GM23338 (cell line): ENCODE measurements at regions not wholly inside any gene's neighbourhood (a gene's known extent, or its start where the extent isn't known, plus 50 kb on each side); places are given as distances from the start of the nearest gene placed in this dataset.

Experiments
- CREB1 ChIP-seq: fragments of 250-450 bp; sonication (Bioruptor Pico); IDR thresholded peaks from 2 replicates; pipeline ENCODE4 v1.5.0; 2020; ENCODE audit warnings: low read depth, mild to moderate bottlenecking, moderate library complexity
- CTCF ChIP-seq, 2 experiments: fragments of 200-600 bp in 1 of 2; sonication (generic) in 1 of 2; conservative IDR thresholded peaks; 2 replicates each; pipeline versions ENCODE4 v1.5.1 to v1.6.1; 2016 to 2017; ENCODE audit warnings: antibody characterized with exemption in 2 of 2, low read depth in 2 of 2, mild to moderate bottlenecking in 2 of 2, moderate library complexity in 1 of 2
- EZH2 ChIP-seq: fragments of 200-600 bp; sonication (generic); IDR thresholded peaks from one replicate; pipeline ENCODE4 v1.8.0; 2017; ENCODE audit warnings: antibody characterized with exemption, mild to moderate bottlenecking, low read depth; ENCODE audit not compliant: unreplicated experiment
- EZH2phosphoT487 ChIP-seq: fragments of 200-600 bp; sonication (generic); IDR thresholded peaks from one replicate; pipeline ENCODE4 v1.8.1; 2018; ENCODE audit warnings: antibody characterized with exemption; ENCODE audit not compliant: unreplicated experiment
- POLR2AphosphoS5 ChIP-seq: IDR thresholded peaks from 2 replicates; pipeline ENCODE4 v1.6.1; 2016; ENCODE audit warnings: antibody characterized with exemption, low read depth
- REST ChIP-seq: IDR thresholded peaks from one replicate; pipeline ENCODE4 v1.6.1; 2018; ENCODE audit warnings: antibody characterized with exemption; ENCODE audit not compliant: unreplicated experiment

GRCh38 chr2:150127995-150128394 is 359.5 kb downstream of the RND3 start:
- no peak for TF ChIP-seq CTCF (conservative IDR thresholded peaks at IDR 0.05; ENCODE audit: low read depth in 2 of 2)
- no peak for TF ChIP-seq POLR2AphosphoS5
- no peak for TF ChIP-seq CREB1 (CRISPR knock-in tag)
- no peak for TF ChIP-seq EZH2phosphoT487
- no peak for TF ChIP-seq EZH2
- TF ChIP-seq REST = no peak
